H9 (cell line): ENCODE measurements at regions not wholly inside any gene's neighbourhood (a gene's known extent, or its start where the extent isn't known, plus 50 kb on each side); places are given as distances from the start of the nearest gene placed in this dataset.

Experiments
- DNase-seq: peaks from one replicate; pipeline ENCODE4 v3.0.0-alpha.2; 2017
- H2AFZ ChIP-seq: one replicate; pipeline ENCODE4 v1.6.1; 2013; ENCODE audit warnings: mild to moderate bottlenecking, low read length, control low read depth, moderate library complexity
- H2AK5ac ChIP-seq: 2 replicates; pipeline ENCODE4 v1.6.1; 2013; ENCODE audit warnings: low read length, control low read depth, mixed read lengths; ENCODE audit not compliant: insufficient read length
- H2BK120ac ChIP-seq: one replicate; pipeline ENCODE4 v1.6.1; 2013; ENCODE audit warnings: low read depth, mild to moderate bottlenecking, low read length, control low read depth, inconsistent platforms; ENCODE audit not compliant: poor library complexity, severe bottlenecking
- H2BK12ac ChIP-seq: 2 replicates; pipeline ENCODE4 v1.6.1; 2013; ENCODE audit warnings: low read length, control low read depth, mixed read lengths, low read depth; ENCODE audit not compliant: insufficient read length
- H2BK15ac ChIP-seq: 2 replicates; pipeline ENCODE4 v1.6.1; 2013; ENCODE audit warnings: low read depth, low read length, control low read depth
- H2BK20ac ChIP-seq: one replicate; pipeline ENCODE4 v1.6.1; 2013; ENCODE audit warnings: low read depth, mild to moderate bottlenecking, low read length, control low read depth, inconsistent platforms; ENCODE audit not compliant: poor library complexity, severe bottlenecking
- H2BK5ac ChIP-seq: 2 replicates; pipeline ENCODE4 v1.6.1; 2013; ENCODE audit warnings: low read length, control low read depth, mixed read lengths; ENCODE audit not compliant: insufficient read length
- H3K14ac ChIP-seq: 2 replicates; pipeline ENCODE4 v1.6.1; 2013; ENCODE audit warnings: low read length, control low read depth; ENCODE audit not compliant: insufficient read depth
- H3K18ac ChIP-seq: 2 replicates; pipeline ENCODE4 v1.6.1; 2013; ENCODE audit warnings: low read depth, mild to moderate bottlenecking, mixed read lengths, low read length, control low read depth; ENCODE audit not compliant: insufficient read length
- H3K23ac ChIP-seq: 2 replicates; pipeline ENCODE4 v1.6.1; 2013; ENCODE audit warnings: low read length, control low read depth, mixed read lengths, low read depth; ENCODE audit not compliant: insufficient read length
- H3K23me2 ChIP-seq: 2 replicates; pipeline ENCODE4 v1.6.1; 2013; ENCODE audit warnings: low read depth, mild to moderate bottlenecking, mixed read lengths, low read length, control low read depth; ENCODE audit not compliant: insufficient read length, poor library complexity, severe bottlenecking
- H3K27ac ChIP-seq: 2 replicates; pipeline ENCODE4 v1.5.1; 2013; ENCODE audit warnings: low read length, control low read depth, mixed read lengths, low read depth; ENCODE audit not compliant: insufficient read length
- H3K27me3 ChIP-seq: 2 replicates; pipeline ENCODE4 v1.6.1; 2013; ENCODE audit warnings: low read length, control low read depth, inconsistent platforms; ENCODE audit not compliant: insufficient read depth
- H3K4ac ChIP-seq: 2 replicates; pipeline ENCODE4 v1.6.1; 2013; ENCODE audit warnings: low read depth, mild to moderate bottlenecking, control low read depth, inconsistent platforms, low read length, moderate library complexity
- H3K4me1 ChIP-seq: 2 replicates; pipeline ENCODE4 v1.6.1; 2013; ENCODE audit warnings: low read length, control low read depth, inconsistent platforms; ENCODE audit not compliant: insufficient read depth
- H3K4me2 ChIP-seq: 2 replicates; pipeline ENCODE4 v1.6.1; 2013; ENCODE audit warnings: low read length, control low read depth, mixed read lengths; ENCODE audit not compliant: insufficient read length, insufficient read depth
- H3K56ac ChIP-seq: 2 replicates; pipeline ENCODE4 v1.6.1; 2013; ENCODE audit warnings: low read depth, mild to moderate bottlenecking, mixed read lengths, low read length, control low read depth; ENCODE audit not compliant: insufficient read length
- H3K79me1 ChIP-seq: 2 replicates; pipeline ENCODE4 v1.6.1; 2013; ENCODE audit warnings: low read depth, mild to moderate bottlenecking, moderate library complexity, low read length, control low read depth, inconsistent platforms; ENCODE audit not compliant: insufficient read depth, poor library complexity, severe bottlenecking
- H3K79me2 ChIP-seq: 2 replicates; pipeline ENCODE4 v1.6.1; 2013; ENCODE audit warnings: low read length, control low read depth, inconsistent platforms; ENCODE audit not compliant: insufficient read depth
- H3K9ac ChIP-seq: 2 replicates; pipeline ENCODE4 v1.6.1; 2013; ENCODE audit warnings: low read length, control low read depth, mixed read lengths; ENCODE audit not compliant: insufficient read length; ENCODE audit errors: extremely low read depth
- H3K9me3 ChIP-seq: one replicate; pipeline ENCODE4 v1.6.1; 2013; ENCODE audit warnings: low read depth, low read length, inconsistent platforms; ENCODE audit not compliant: control insufficient read depth
- H3T11ph ChIP-seq: one replicate; pipeline ENCODE4 v1.6.1; 2013; ENCODE audit warnings: mild to moderate bottlenecking, low read length, control low read depth, inconsistent platforms
- H4K20me1 ChIP-seq: one replicate; pipeline ENCODE4 v1.6.1; 2013; ENCODE audit not compliant: control insufficient read depth, insufficient read length, insufficient read depth
- H4K5ac ChIP-seq: 2 replicates; pipeline ENCODE4 v1.6.1; 2013; ENCODE audit warnings: low read depth, mild to moderate bottlenecking, mixed read lengths, low read length, control low read depth; ENCODE audit not compliant: insufficient read length
- H4K8ac ChIP-seq: replicated peaks from 2 replicates; pipeline ENCODE4 v1.6.1; 2013; ENCODE audit warnings: low read length, control low read depth, mixed read lengths, low read depth; ENCODE audit not compliant: insufficient read length
- H4K91ac ChIP-seq: 2 replicates; pipeline ENCODE4 v1.6.1; 2013; ENCODE audit warnings: low read depth, mild to moderate bottlenecking, moderate library complexity, mixed read lengths, low read length, control low read depth; ENCODE audit not compliant: insufficient read length
- H3K27ac Mint-ChIP-seq, 3 experiments: 2 replicates in 2 of 3; 3 replicates in 1 of 3; pipeline ENCODE4 v1.8.0; 2020 to 2021; ENCODE audit warnings: mixed read lengths in 3 of 3, mild to moderate bottlenecking in 1 of 3, moderate library complexity in 1 of 3
- H3K27me3 Mint-ChIP-seq: 2 replicates; pipeline ENCODE4 v1.8.0; 2021; ENCODE audit warnings: low read depth, mild to moderate bottlenecking, moderate library complexity, mixed read lengths
- H3K36me3 Mint-ChIP-seq, 3 experiments: 2 replicates in 2 of 3; 3 replicates in 1 of 3; pipeline ENCODE4 v1.8.0; 2020 to 2021; ENCODE audit warnings: low read depth in 3 of 3, mixed read lengths in 3 of 3; ENCODE audit not compliant: insufficient read depth in 1 of 3
- H3K4me1 Mint-ChIP-seq, 2 experiments: 2 replicates each; pipeline ENCODE4 v1.8.0; 2020; ENCODE audit warnings: mixed read lengths in 2 of 2
- H3K4me3 Mint-ChIP-seq, 2 experiments: 2 replicates in 1 of 2; 3 replicates in 1 of 2; pipeline ENCODE4 v1.8.0; 2020 to 2021; ENCODE audit warnings: mild to moderate bottlenecking in 2 of 2, mixed read lengths in 2 of 2, moderate library complexity in 1 of 2
- H3K9me3 Mint-ChIP-seq, 2 experiments: 2 replicates in 1 of 2; 3 replicates in 1 of 2; pipeline ENCODE4 v1.8.0; 2020; ENCODE audit warnings: mild to moderate bottlenecking in 2 of 2, mixed read lengths in 2 of 2, moderate library complexity in 1 of 2
- CTCF ChIP-seq: fragments of 200-600 bp; sonication (generic); conservative IDR thresholded peaks from 3 replicates; pipeline ENCODE4 v1.8.0; 2021; ENCODE audit warnings: antibody characterized with exemption, mild to moderate bottlenecking
- WGBS: extraction: QIAGEN DNeasy Blood & Tissue Kit; methylation state at CpG from one replicate; pipeline ENCODE4 v1.1.7; 2013; ENCODE audit warnings: missing lambda C conversion rate, low lambda C conversion rate, mixed read lengths; ENCODE audit not compliant: insufficient read length; ENCODE audit errors: extremely low coverage; 5-methylcytosine and 5-hydroxymethylcytosine counted together

GRCh38 chr7:47670729-47671128 lies 88.8 kb upstream of the TNS3 start:
- TF ChIP-seq CTCF, result no peak
- no peak overlapping the region for H2BK5ac ChIP-seq
- H3K4me3 Mint-ChIP-seq, result no peak overlapping the region
- no peaks in the 10 kb centered on the region for H3K79me2 ChIP-seq
- H2BK15ac ChIP-seq, result no peak overlapping the region
- H3T11ph ChIP-seq, result no peak overlapping the region
- peaks cover 3% of the 10 kb centered on the region for H3K27me3 Mint-ChIP-seq
- H3K27ac ChIP-seq, result no peak overlapping the region
- no peak overlapping the region for H4K8ac ChIP-seq
- H3K27ac Mint-ChIP-seq, result no peak overlapping the region
- no peaks in the 10 kb centered on the region for H3K36me3 Mint-ChIP-seq
- no peak overlapping the region for H2AFZ ChIP-seq
- H3K56ac ChIP-seq, result no peak overlapping the region
- no peaks in the 10 kb centered on the region; a peak in 1 of 5 replicates for H3K9me3 Mint-ChIP-seq
- H3K27me3 ChIP-seq, result no peaks in the 10 kb centered on the region
- peaks cover 12% of the 10 kb centered on the region for H3K4me1 ChIP-seq
- H3K14ac ChIP-seq, result no peak overlapping the region
- H3K9ac ChIP-seq, result no peak overlapping the region
- H4K5ac ChIP-seq, result no peak overlapping the region
- H3K23me2 ChIP-seq, result no peaks in the 10 kb centered on the region
- H3K18ac ChIP-seq, result no peak overlapping the region
- no peak overlapping the region for H2BK120ac ChIP-seq
- no peak overlapping the region for H2BK20ac ChIP-seq
- no peak for DNase-seq
- no peak overlapping the region for H3K23ac ChIP-seq
- H2BK12ac ChIP-seq, result no peak overlapping the region
- no peaks in the 10 kb centered on the region for H4K20me1 ChIP-seq
- H3K4me1 Mint-ChIP-seq, result peaks cover 32 to 36% of the 10 kb centered on the region in 2 experiments
- H3K79me1 ChIP-seq, result no peaks in the 10 kb centered on the region
- no peaks in the 10 kb centered on the region for H3K9me3 ChIP-seq
- no peak overlapping the region for H3K4me2 ChIP-seq
- no peak overlapping the region for H2AK5ac ChIP-seq
- no peak overlapping the region for H3K4ac ChIP-seq
- WGBS, result no CpG with 5 or more reads among the region's 6 CpGs
- no peak overlapping the region for H4K91ac ChIP-seq
